ENCODE measurements at regions not wholly inside any gene's neighbourhood (a gene's known extent, or its start where the extent isn't known, plus 50 kb on each side); places are given as distances from the start of the nearest gene placed in this dataset.

DNA sequence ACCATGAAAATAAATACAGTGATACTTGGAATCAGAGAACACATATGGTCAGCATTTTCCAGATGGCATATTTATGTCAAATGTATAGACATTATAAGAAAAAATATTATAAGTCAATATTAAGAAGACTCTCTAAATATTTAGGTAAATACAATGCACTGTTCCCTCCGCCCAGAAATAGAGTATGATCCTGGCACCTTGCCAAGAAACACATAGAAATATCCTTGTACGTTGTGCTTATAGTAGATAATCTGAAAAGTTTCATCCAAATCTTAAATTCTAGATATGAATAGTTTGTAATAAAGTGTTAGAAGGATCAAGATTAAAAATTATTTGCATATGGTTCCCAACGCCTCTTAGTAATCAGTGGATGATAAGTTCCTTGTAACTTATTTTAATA is 645.8 kb upstream of the GJE1 start:
- H3K27me3 ChIP-seq: no peaks in the 10 kb centered on the region
- H3K27me3 Mint-ChIP-seq (ENCODE audit: insufficient read depth, low read depth): no peaks in the 10 kb centered on the region
- no peaks in the 10 kb centered on the region for H4K20me1 ChIP-seq (ENCODE audit: low read depth)
- no peak for TF ChIP-seq CTCF (IDR thresholded peaks at IDR 0.05)
- TF ChIP-seq EZH2phosphoT487 (IDR thresholded peaks at IDR 0.05): no peak
- TF ChIP-seq EZH2 (IDR thresholded peaks at IDR 0.05): no peak
- no peak for DNase-seq (ENCODE audit: low spot score)
- H3K27ac ChIP-seq: no peak overlapping the region
- no peak overlapping the region for H2AFZ ChIP-seq (replicated peaks)
- H3K36me3 ChIP-seq: no peaks in the 10 kb centered on the region
- no peak overlapping the region for H3K9ac ChIP-seq
- H3K4me1 Mint-ChIP-seq: peaks cover 4% of the 10 kb centered on the region
- no peak overlapping the region for H3K4me2 ChIP-seq
- no peak overlapping the region for H3K4me3 ChIP-seq
- no peak overlapping the region for H3K27ac Mint-ChIP-seq
- no peaks in the 10 kb centered on the region for H3K9me3 ChIP-seq (ENCODE audit: low read depth)
- H3K79me2 ChIP-seq (ENCODE audit: low read depth): no peaks in the 10 kb centered on the region
- no peaks in the 10 kb centered on the region for H3K4me1 ChIP-seq
- H3F3A ChIP-seq (ENCODE audit: low read depth): no peaks in the 10 kb centered on the region
- no peak overlapping the region for H3K4me3 Mint-ChIP-seq
- no peaks in the 10 kb centered on the region for H3K36me3 Mint-ChIP-seq
- peaks cover 3% of the 10 kb centered on the region for H3K9me3 Mint-ChIP-seq

DNA sequence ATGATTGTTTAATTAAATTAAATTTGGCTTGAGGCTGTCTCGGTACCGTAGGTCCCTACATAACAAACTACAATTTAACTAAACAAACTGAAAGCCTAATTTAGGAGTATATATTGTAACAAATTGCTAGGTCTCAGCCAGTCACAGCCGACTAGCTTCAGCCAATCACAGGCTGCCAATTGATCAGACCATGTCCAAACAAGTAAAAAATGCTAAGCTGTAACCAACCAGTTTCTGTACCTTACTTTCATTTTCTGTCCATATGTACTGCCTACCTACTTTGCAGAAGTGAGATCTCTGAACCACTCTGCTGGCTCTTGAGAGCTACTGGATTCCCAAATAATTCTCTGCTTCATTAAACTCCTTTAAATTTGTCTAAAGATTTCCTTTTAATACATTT is 648.0 kb upstream of the GJE1 start:
- Histone ChIP-seq H3K36me3 (no peaks in the 10 kb centered on the region), H4K20me1 (ENCODE audit: low read depth) (no peaks in the 10 kb centered on the region), H3K4me1 (no peaks in the 10 kb centered on the region), H3K79me2 (ENCODE audit: low read depth) (no peaks in the 10 kb centered on the region), H2AFZ (replicated peaks) (no peak overlapping the region), H3K4me2 (no peak overlapping the region), H3K27ac (no peak overlapping the region), H3F3A (ENCODE audit: low read depth) (no peaks in the 10 kb centered on the region), H3K9ac (no peak overlapping the region), H3K9me3 (ENCODE audit: low read depth) (no peaks in the 10 kb centered on the region), H3K27me3 (no peaks in the 10 kb centered on the region), H3K4me3 (no peak overlapping the region)
- H3K36me3 Mint-ChIP-seq: no peaks in the 10 kb centered on the region
- H3K27me3 Mint-ChIP-seq (ENCODE audit: insufficient read depth, low read depth): no peaks in the 10 kb centered on the region
- DNase-seq (ENCODE audit: low spot score): no peak
- peaks cover 4% of the 10 kb centered on the region for H3K4me1 Mint-ChIP-seq
- H3K27ac Mint-ChIP-seq: no peak overlapping the region
- no peaks in the 10 kb centered on the region for H3K9me3 Mint-ChIP-seq
- TF ChIP-seq EZH2 (IDR thresholded peaks at IDR 0.05) (no peak), EZH2phosphoT487 (IDR thresholded peaks at IDR 0.05) (no peak), CTCF (IDR thresholded peaks at IDR 0.05) (no peak)
- H3K4me3 Mint-ChIP-seq: no peak overlapping the region

- H3K27me3 Mint-ChIP-seq (ENCODE audit: insufficient read depth, low read depth): no peaks in the 10 kb centered on the region
- H3K4me3 ChIP-seq: no peak overlapping the region
These were observed 649.1 kb upstream of the GJE1 start for GRCh38 chr6:141483598-141484061.

More at GRCh38 chr6:141483598-141484061, 649.1 kb upstream of the GJE1 start:
- Histone ChIP-seq H3K9ac (no peak overlapping the region), H3K4me2 (no peak overlapping the region), H3K9me3 (ENCODE audit: low read depth) (no peaks in the 10 kb centered on the region), H4K20me1 (ENCODE audit: low read depth) (no peaks in the 10 kb centered on the region), H3K79me2 (ENCODE audit: low read depth) (no peaks in the 10 kb centered on the region), H3K27ac (no peak overlapping the region), H3K27me3 (no peaks in the 10 kb centered on the region), H2AFZ (replicated peaks) (no peak overlapping the region), H3K36me3 (no peaks in the 10 kb centered on the region), H3F3A (ENCODE audit: low read depth) (no peaks in the 10 kb centered on the region), H3K4me1 (no peaks in the 10 kb centered on the region)
- H3K36me3 Mint-ChIP-seq: no peaks in the 10 kb centered on the region
- no peak overlapping the region for H3K4me3 Mint-ChIP-seq
- H3K27ac Mint-ChIP-seq: no peak overlapping the region
- TF ChIP-seq EZH2 (IDR thresholded peaks at IDR 0.05): no peak
- no peak for TF ChIP-seq CTCF (IDR thresholded peaks at IDR 0.05)
- no peak for TF ChIP-seq EZH2phosphoT487 (IDR thresholded peaks at IDR 0.05)
- no peak for DNase-seq (ENCODE audit: low spot score)
- peaks cover 4% of the 10 kb centered on the region for H3K4me1 Mint-ChIP-seq
- no peaks in the 10 kb centered on the region for H3K9me3 Mint-ChIP-seq
